Natural killer cell treated with Interleukin-12 subunit alpha and Interleukin-12 subunit beta and Interleukin-15 and Interleukin-18, amount 100 ng/mL, for 72 hours (primary cell): ENCODE measurements at regions not wholly inside any gene's neighbourhood (a gene's known extent, or its start where the extent isn't known, plus 50 kb on each side); places are given as distances from the start of the nearest gene placed in this dataset.
"Not testable (repeated sequence)": the region's sequence is repeated elsewhere in the genome, so short reads cannot be mapped to it uniquely, and the experiment has no call there.

Source experiments
- ATAC-seq, 2 donors: fragments of 150-1000 bp; cut with Tn5 transposase in 1 of 2; sonication (Bioruptor Pico), chemical (Tn5 transposase) in 1 of 2; 2 replicates each; pipeline ENCODE4 v1.10.0; 2021
- DNase-seq: peaks from one replicate; pipeline ENCODE4 v3.0.0; 2022; ENCODE audit warnings: low spot score
- H3K27ac Mint-ChIP-seq, 2 donors: 1 replicate in 1 of 2; 2 replicates in 1 of 2; pipeline ENCODE4 v1.8.0; 2022; ENCODE audit warnings: mixed read lengths in 2 of 2, mild to moderate bottlenecking in 1 of 2, moderate library complexity in 1 of 2
- H3K27me3 Mint-ChIP-seq, 2 donors: 1 replicate in 1 of 2; 2 replicates in 1 of 2; pipeline ENCODE4 v1.8.0; 2022; ENCODE audit warnings: mixed read lengths in 2 of 2
- H3K36me3 Mint-ChIP-seq: one replicate; pipeline ENCODE4 v1.8.0; 2022; ENCODE audit warnings: mixed read lengths
- H3K4me1 Mint-ChIP-seq, 2 donors: 1 replicate in 1 of 2; 2 replicates in 1 of 2; pipeline ENCODE4 v1.8.0; 2022; ENCODE audit warnings: low read depth in 2 of 2, mixed read lengths in 2 of 2, mild to moderate bottlenecking in 1 of 2
- H3K4me3 Mint-ChIP-seq: one replicate; pipeline ENCODE4 v1.8.0; 2022; ENCODE audit warnings: mixed read lengths
- H3K9me3 Mint-ChIP-seq: 2 replicates; pipeline ENCODE4 v1.8.0; 2022; ENCODE audit warnings: mixed read lengths

GRCh38 chr4:112938461-112939058, 110.9 kb upstream of the ANK2 start:
- Mint-ChIP-seq H3K36me3 (no peaks in the 10 kb centered on the region), H3K27me3 (peaks cover 2 to 24% of the 10 kb centered on the region in 2 donors), H3K4me1 (no peaks in the 10 kb centered on the region), H3K4me3 (no peak overlapping the region), H3K9me3 (no peaks in the 10 kb centered on the region), H3K27ac (no peak overlapping the region)
- DNase-seq (no peak), ATAC-seq (no peak)

GRCh38 chr4:112939901-112940300, 109.6 kb upstream of the ANK2 start:
- peaks cover 0 to 24% of the 10 kb centered on the region in 2 donors for H3K27me3 Mint-ChIP-seq
- no peak overlapping the region for H3K4me3 Mint-ChIP-seq
- H3K27ac Mint-ChIP-seq = no peak overlapping the region
- H3K36me3 Mint-ChIP-seq = no peaks in the 10 kb centered on the region
- no peaks in the 10 kb centered on the region for H3K9me3 Mint-ChIP-seq
- DNase-seq = no peak
- no peak for ATAC-seq
- no peaks in the 10 kb centered on the region for H3K4me1 Mint-ChIP-seq

DNA sequence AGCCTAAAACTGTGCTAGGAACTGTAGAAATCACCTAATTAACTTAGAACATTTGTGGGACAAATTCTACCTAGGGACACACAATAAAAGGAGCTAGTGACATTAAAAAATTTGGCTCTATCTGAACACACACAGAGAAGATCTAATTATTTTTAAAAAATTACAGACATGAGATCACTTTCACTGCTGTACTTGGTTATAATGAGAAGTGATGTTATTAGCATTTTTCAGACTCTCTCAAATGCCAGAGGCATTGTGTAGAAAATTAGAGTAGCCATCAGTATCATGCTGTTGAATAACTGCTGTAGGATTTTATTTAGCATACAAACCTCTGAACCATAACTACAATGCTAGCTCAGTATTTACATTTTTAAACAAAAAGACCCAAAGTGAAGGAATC, 109.1 kb upstream of the ANK2 start:
- no peak overlapping the region for H3K4me3 Mint-ChIP-seq
- H3K27ac Mint-ChIP-seq = no peak overlapping the region
- peaks cover 0 to 22% of the 10 kb centered on the region in 2 donors for H3K27me3 Mint-ChIP-seq
- no peaks in the 10 kb centered on the region for H3K9me3 Mint-ChIP-seq
- DNase-seq = no peak
- ATAC-seq = no peak
- no peaks in the 10 kb centered on the region for H3K36me3 Mint-ChIP-seq
- no peaks in the 10 kb centered on the region for H3K4me1 Mint-ChIP-seq

GRCh38 chr4:112942077-112942476, 107.4 kb upstream of the ANK2 start:
- H3K9me3 Mint-ChIP-seq = no peaks in the 10 kb centered on the region
- DNase-seq = no peak
- peaks cover 5 to 22% of the 10 kb centered on the region in 2 donors for H3K27me3 Mint-ChIP-seq
- H3K36me3 Mint-ChIP-seq = no peaks in the 10 kb centered on the region
- no peak overlapping the region for H3K4me3 Mint-ChIP-seq
- no peak for ATAC-seq
- no peaks in the 10 kb centered on the region for H3K4me1 Mint-ChIP-seq
- no peak overlapping the region for H3K27ac Mint-ChIP-seq

DNA sequence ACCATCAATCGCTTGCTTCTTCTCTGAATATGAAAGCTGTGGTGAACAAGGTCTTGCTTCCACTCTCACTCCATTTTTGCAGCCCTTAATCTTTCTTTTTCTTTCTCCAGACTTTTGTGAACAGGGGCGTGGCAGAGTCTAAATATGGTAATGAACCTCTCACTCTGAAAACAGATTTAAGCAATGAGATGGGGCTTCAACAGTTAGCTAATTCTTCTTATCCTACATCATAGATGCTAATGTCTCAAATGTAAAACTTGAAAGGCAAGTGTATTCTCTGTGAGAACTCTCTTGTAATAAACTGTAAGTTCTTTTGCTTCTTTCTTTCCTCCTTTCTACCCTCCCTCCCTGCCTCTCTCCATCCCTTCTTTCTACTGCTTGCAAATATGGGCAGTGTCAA, 106.5 kb upstream of the ANK2 start:
- Mint-ChIP-seq H3K9me3 (no peaks in the 10 kb centered on the region), H3K4me1 (no peaks in the 10 kb centered on the region), H3K27ac (no peak overlapping the region), H3K4me3 (no peak overlapping the region), H3K27me3 (peaks cover 5 to 22% of the 10 kb centered on the region in 2 donors), H3K36me3 (no peaks in the 10 kb centered on the region)
- DNase-seq = no peak
- ATAC-seq = no peak

- Mint-ChIP-seq H3K36me3 (no peaks in the 10 kb centered on the region), H3K4me1 (no peaks in the 10 kb centered on the region), H3K27ac (no peak overlapping the region), H3K27me3 (peaks cover 5 to 22% of the 10 kb centered on the region in 2 donors), H3K9me3 (no peaks in the 10 kb centered on the region), H3K4me3 (no peak overlapping the region)
- DNase-seq = no peak
- ATAC-seq = no peak
Observed at GRCh38 chr4:112944006-112944405, 105.4 kb upstream of the ANK2 start.

DNA sequence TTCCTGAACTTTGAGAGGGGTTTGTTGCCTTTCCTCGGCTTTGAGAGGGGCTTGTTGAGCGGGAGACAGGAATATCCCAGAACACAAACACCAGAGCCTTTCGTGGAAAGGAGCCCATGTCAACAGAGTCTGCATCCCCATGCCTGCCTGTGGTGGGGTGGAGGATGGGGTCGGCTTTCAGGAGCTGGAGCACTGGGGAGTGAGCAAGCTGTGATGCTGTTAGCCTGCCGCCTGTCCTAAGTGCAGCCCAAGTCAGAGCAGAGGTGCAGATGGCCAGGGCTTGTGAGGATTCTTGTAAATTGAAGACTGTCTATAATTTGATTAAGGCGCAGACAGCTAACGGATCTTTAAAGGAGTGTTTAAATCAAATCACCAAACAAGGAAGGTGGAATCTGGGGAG, 103.3 kb upstream of the ANK2 start:
- Mint-ChIP-seq H3K9me3 (no peaks in the 10 kb centered on the region), H3K4me1 (no peaks in the 10 kb centered on the region), H3K27me3 (peaks cover 5 to 13% of the 10 kb centered on the region in 2 donors), H3K36me3 (no peaks in the 10 kb centered on the region), H3K27ac (no peak overlapping the region), H3K4me3 (no peak overlapping the region)
- no peak for DNase-seq
- ATAC-seq = peak in 1 of 2 donors; percentile 53

DNA sequence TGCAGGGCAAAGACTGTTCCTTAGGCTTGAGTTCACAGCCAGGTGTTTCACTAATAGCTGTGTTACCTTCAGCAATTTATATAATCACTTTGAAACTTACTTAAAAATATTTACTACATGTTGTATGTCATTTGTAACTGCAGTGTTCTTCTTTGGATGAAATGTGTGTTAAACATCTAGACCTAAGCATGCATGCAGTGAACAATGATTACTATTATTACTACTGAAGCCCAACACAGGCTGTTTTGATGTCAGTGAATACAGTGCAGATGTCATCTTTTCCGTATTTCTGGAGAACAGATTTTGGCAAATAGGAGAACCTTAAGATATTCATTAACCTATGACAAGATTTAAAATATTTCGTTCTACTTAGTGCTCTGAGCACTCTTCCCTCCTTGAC, 101.8 kb upstream of the ANK2 start:
- ATAC-seq (no peak), DNase-seq (no peak)
- Mint-ChIP-seq H3K36me3 (no peaks in the 10 kb centered on the region), H3K4me1 (no peaks in the 10 kb centered on the region), H3K27me3 (peaks cover 5 to 12% of the 10 kb centered on the region in 2 donors), H3K4me3 (no peak overlapping the region), H3K27ac (no peak overlapping the region), H3K9me3 (no peaks in the 10 kb centered on the region)

- Mint-ChIP-seq H3K36me3 (no peaks in the 10 kb centered on the region), H3K9me3 (no peaks in the 10 kb centered on the region), H3K27me3 (peaks cover 0 to 6% of the 10 kb centered on the region in 2 donors), H3K4me3 (no peak overlapping the region), H3K27ac (no peak overlapping the region), H3K4me1 (no peaks in the 10 kb centered on the region)
- no peak for DNase-seq
- no peak for ATAC-seq
Observed at GRCh38 chr4:112951362-112952312, 97.8 kb upstream of the ANK2 start.

DNA sequence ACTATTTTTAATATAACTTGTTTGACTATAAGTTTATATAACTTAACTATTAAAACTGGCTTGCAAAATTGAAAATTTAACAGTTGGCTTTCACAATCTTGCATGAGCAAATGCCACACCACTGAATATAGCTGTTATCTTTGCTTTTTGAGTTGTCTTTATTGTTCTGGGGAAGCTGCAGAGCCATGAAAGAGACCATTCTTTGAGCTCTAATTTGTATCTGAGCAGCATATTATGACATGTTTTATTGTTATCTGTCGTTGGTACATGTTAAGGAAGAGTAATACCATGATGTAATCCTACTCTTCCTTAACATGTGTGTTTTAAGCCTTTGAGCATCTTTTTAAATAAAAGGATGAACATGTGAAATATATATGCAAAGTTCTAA, 97.1 kb upstream of the ANK2 start:
- ATAC-seq = no peak
- Mint-ChIP-seq H3K4me1 (no peaks in the 10 kb centered on the region), H3K36me3 (no peaks in the 10 kb centered on the region), H3K4me3 (no peak overlapping the region), H3K27me3 (peaks cover 0 to 6% of the 10 kb centered on the region in 2 donors), H3K27ac (no peak overlapping the region), H3K9me3 (no peaks in the 10 kb centered on the region)
- DNase-seq = no peak

DNA sequence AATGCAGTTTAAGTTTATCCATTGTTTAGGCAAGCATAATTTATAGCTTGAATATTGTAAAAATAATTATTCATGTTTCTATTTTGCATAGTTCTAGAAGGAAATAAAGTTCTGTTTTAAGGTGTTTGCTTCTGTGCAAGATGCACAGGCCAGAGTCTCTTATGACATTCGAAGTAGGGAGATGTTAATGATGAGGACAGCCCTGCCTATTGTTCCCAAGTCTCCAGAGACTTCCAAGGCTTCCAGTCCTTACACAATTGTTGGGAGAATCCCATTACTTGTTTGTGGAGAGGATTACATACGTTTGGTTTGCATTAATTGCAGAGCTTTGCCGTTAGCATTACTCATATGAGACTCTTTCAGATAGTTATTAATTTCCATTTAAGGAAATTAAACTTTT, 96.2 kb upstream of the ANK2 start:
- ATAC-seq (no peak), DNase-seq (no peak)
- no peak overlapping the region for H3K4me3 Mint-ChIP-seq
- no peaks in the 10 kb centered on the region for H3K9me3 Mint-ChIP-seq
- peaks cover 0 to 6% of the 10 kb centered on the region in 2 donors for H3K27me3 Mint-ChIP-seq
- H3K36me3 Mint-ChIP-seq = no peaks in the 10 kb centered on the region
- no peaks in the 10 kb centered on the region for H3K4me1 Mint-ChIP-seq
- H3K27ac Mint-ChIP-seq = no peak overlapping the region

DNA sequence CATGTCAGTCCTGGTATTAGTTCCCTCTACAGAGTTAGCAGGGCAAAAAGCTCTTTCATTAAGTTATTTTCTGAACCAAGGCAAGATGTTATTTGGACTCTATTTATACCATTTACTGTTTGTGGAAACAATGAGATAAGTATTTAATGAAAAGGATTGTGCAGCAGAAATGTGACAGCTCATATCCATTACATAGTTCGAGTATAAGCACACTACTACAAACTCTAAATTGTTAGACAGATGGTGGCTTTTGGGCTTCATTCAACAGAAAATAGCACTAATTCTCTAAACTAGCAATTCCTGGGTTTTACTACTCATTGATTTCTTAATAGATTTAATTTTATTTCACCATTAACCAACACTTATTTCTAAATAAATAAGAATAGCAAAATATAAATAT, 95.2 kb upstream of the ANK2 start:
- Mint-ChIP-seq H3K4me3 (no peak overlapping the region), H3K36me3 (no peaks in the 10 kb centered on the region), H3K27ac (no peak overlapping the region), H3K4me1 (no peaks in the 10 kb centered on the region), H3K9me3 (no peaks in the 10 kb centered on the region), H3K27me3 (peaks cover 0 to 6% of the 10 kb centered on the region in 2 donors)
- DNase-seq = no peak
- ATAC-seq = no peak

GRCh38 chr4:112956484-112956896, 93.0 kb upstream of the ANK2 start:
- no peak overlapping the region for H3K27ac Mint-ChIP-seq
- DNase-seq (no peak), ATAC-seq (no peak)
- no peak overlapping the region for H3K4me3 Mint-ChIP-seq
- H3K9me3 Mint-ChIP-seq = no peaks in the 10 kb centered on the region
- H3K27me3 Mint-ChIP-seq = peaks cover 0 to 6% of the 10 kb centered on the region in 2 donors
- no peaks in the 10 kb centered on the region for H3K36me3 Mint-ChIP-seq
- no peaks in the 10 kb centered on the region for H3K4me1 Mint-ChIP-seq

- H3K9me3 Mint-ChIP-seq, H3K4me3 Mint-ChIP-seq, H3K4me1 Mint-ChIP-seq, H3K36me3 Mint-ChIP-seq, ATAC-seq, H3K27me3 Mint-ChIP-seq, DNase-seq, H3K27ac Mint-ChIP-seq: not testable (repeated sequence)
Observed at GRCh38 chr4:112957764-112958163, 91.7 kb upstream of the ANK2 start.
